ENCODE measurements at regions not wholly inside any gene's neighbourhood (a gene's known extent, or its start where the extent isn't known, plus 50 kb on each side); places are given as distances from the start of the nearest gene placed in this dataset.

GRCh38 chr11:95495706-95496105 lies 264.7 kb upstream of the SESN3 start:
- TF ChIP-seq POLR2A (IDR thresholded peaks at IDR 0.05) (no peak), CTCF (IDR thresholded peaks at IDR 0.05 in 8 of 11, conservative IDR thresholded peaks at IDR 0.05 in 3 of 11) (no peak), POLR2AphosphoS5 (IDR thresholded peaks at IDR 0.05) (no peak)

All from spleen (tissue), 7 donors.